ENCODE measurements at regions not wholly inside any gene's neighbourhood (a gene's known extent, or its start where the extent isn't known, plus 50 kb on each side); places are given as distances from the start of the nearest gene placed in this dataset.

- Histone ChIP-seq H2AFZ (ENCODE audit: low read depth, low read length) (no peak overlapping the region), H3K9ac (ENCODE audit: low read length) (no peak overlapping the region), H3K9me3 (ENCODE audit: insufficient read depth, low read length) (no peaks in the 10 kb centered on the region), H3K36me3 (replicated peaks; ENCODE audit: low read depth, low read length) (no peaks in the 10 kb centered on the region), H3K4me2 (ENCODE audit: low read length) (no peak overlapping the region), H3K27ac (ENCODE audit: low read length) (no peak overlapping the region), H3K4me3 (ENCODE audit: low read length) (no peak overlapping the region), H3K4me1 (ENCODE audit: low read length) (peaks cover 16% of the 10 kb centered on the region), H3K79me2 (ENCODE audit: low read length) (no peaks in the 10 kb centered on the region), H4K20me1 (ENCODE audit: insufficient read depth, low read length) (no peaks in the 10 kb centered on the region), H3K27me3 (ENCODE audit: low read depth, low read length) (peaks cover 1% of the 10 kb centered on the region; the same call in 1 of the 2 replicates)
- TF ChIP-seq, protein P1, sequence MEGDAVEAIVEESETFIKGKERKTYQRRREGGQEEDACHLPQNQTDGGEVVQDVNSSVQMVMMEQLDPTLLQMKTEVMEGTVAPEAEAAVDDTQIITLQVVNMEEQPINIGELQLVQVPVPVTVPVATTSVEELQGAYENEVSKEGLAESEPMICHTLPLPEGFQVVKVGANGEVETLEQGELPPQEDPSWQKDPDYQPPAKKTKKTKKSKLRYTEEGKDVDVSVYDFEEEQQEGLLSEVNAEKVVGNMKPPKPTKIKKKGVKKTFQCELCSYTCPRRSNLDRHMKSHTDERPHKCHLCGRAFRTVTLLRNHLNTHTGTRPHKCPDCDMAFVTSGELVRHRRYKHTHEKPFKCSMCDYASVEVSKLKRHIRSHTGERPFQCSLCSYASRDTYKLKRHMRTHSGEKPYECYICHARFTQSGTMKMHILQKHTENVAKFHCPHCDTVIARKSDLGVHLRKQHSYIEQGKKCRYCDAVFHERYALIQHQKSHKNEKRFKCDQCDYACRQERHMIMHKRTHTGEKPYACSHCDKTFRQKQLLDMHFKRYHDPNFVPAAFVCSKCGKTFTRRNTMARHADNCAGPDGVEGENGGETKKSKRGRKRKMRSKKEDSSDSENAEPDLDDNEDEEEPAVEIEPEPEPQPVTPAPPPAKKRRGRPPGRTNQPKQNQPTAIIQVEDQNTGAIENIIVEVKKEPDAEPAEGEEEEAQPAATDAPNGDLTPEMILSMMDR (IDR thresholded peaks at IDR 0.05; ENCODE audit: low read depth, low read length) = no peak
- TF ChIP-seq EZH2phosphoT487 (IDR thresholded peaks at IDR 0.05; ENCODE audit: low read depth) = no peak
These were observed 327.3 kb downstream of the PTEN start for GRCh38 chr10:88190540-88191235.

DNA sequence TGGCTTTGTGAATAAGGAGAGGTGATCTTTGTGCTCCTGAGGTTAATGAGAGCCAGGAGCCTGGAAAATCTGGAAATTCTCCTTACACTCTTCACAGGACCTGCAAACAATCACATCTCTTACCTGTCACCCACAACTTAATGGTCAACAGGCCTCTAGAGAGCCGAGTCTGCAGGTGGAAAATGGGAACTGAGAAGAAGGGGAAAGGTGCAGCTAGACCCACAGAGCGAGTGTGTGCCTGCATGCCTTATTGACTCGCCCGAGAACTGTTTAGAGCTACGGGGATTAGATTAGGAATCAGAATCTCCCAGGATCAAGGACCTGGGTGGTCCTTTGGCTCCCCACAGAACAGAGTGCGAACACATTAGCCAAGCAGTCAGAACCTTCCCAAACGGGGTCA lies 329.6 kb downstream of the PTEN start:
- peak overlapping the region; percentile 74 for H3K4me2 ChIP-seq (ENCODE audit: low read length)
- TF ChIP-seq EZH2phosphoT487 (IDR thresholded peaks at IDR 0.05; ENCODE audit: low read depth) = no peak
- TF ChIP-seq, protein P1 (IDR thresholded peaks at IDR 0.05; ENCODE audit: low read depth, low read length) = no peak

GRCh38 chr10:88194041-88194887 lies 330.8 kb downstream of the PTEN start:
- Histone ChIP-seq H3K79me2 (ENCODE audit: low read length) (no peaks in the 10 kb centered on the region), H3K9ac (ENCODE audit: low read length) (no peak overlapping the region), H3K4me3 (ENCODE audit: low read length) (no peak overlapping the region), H2AFZ (ENCODE audit: low read depth, low read length) (no peak overlapping the region), H3K9me3 (ENCODE audit: insufficient read depth, low read length) (no peaks in the 10 kb centered on the region), H4K20me1 (ENCODE audit: insufficient read depth, low read length) (no peaks in the 10 kb centered on the region), H3K4me2 (ENCODE audit: low read length) (no peak overlapping the region), H3K4me1 (ENCODE audit: low read length) (peaks cover 16% of the 10 kb centered on the region), H3K36me3 (replicated peaks; ENCODE audit: low read depth, low read length) (no peaks in the 10 kb centered on the region), H3K27me3 (ENCODE audit: low read depth, low read length) (peaks cover 3% of the 10 kb centered on the region; the same call in 1 of the 2 replicates), H3K27ac (ENCODE audit: low read length) (no peak overlapping the region)
- TF ChIP-seq, protein P1 (IDR thresholded peaks at IDR 0.05; ENCODE audit: low read depth, low read length) = no peak
- TF ChIP-seq EZH2phosphoT487 (IDR thresholded peaks at IDR 0.05; ENCODE audit: low read depth) = no peak

More for the DNA sequence above, 329.6 kb downstream of the PTEN start:
- Histone ChIP-seq H3K27ac (ENCODE audit: low read length) (no peak overlapping the region), H4K20me1 (ENCODE audit: insufficient read depth, low read length) (no peaks in the 10 kb centered on the region), H3K27me3 (ENCODE audit: low read depth, low read length) (peaks cover 3% of the 10 kb centered on the region; the same call in 1 of the 2 replicates), H3K36me3 (replicated peaks; ENCODE audit: low read depth, low read length) (no peaks in the 10 kb centered on the region), H2AFZ (ENCODE audit: low read depth, low read length) (no peak overlapping the region), H3K79me2 (ENCODE audit: low read length) (no peaks in the 10 kb centered on the region), H3K9me3 (ENCODE audit: insufficient read depth, low read length) (no peaks in the 10 kb centered on the region), H3K4me3 (ENCODE audit: low read length) (peak overlapping the region; percentile 61), H3K4me1 (ENCODE audit: low read length) (peaks cover 16% of the 10 kb centered on the region), H3K9ac (ENCODE audit: low read length) (no peak overlapping the region)

- TF ChIP-seq EZH2phosphoT487 (IDR thresholded peaks at IDR 0.05; ENCODE audit: low read depth) = no peak
- TF ChIP-seq, protein P1 (IDR thresholded peaks at IDR 0.05; ENCODE audit: low read depth, low read length) = no peak
- H3K27me3 ChIP-seq (ENCODE audit: low read depth, low read length) = peaks cover 3% of the 10 kb centered on the region; the same call in 1 of the 2 replicates
- H2AFZ ChIP-seq (ENCODE audit: low read depth, low read length) = no peak overlapping the region
- H3K4me3 ChIP-seq (ENCODE audit: low read length) = no peak overlapping the region
- H3K36me3 ChIP-seq (replicated peaks; ENCODE audit: low read depth, low read length) = no peaks in the 10 kb centered on the region
- no peak overlapping the region for H3K4me2 ChIP-seq (ENCODE audit: low read length)
- H3K79me2 ChIP-seq (ENCODE audit: low read length) = no peaks in the 10 kb centered on the region
- H3K4me1 ChIP-seq (ENCODE audit: low read length) = peaks cover 16% of the 10 kb centered on the region
- no peaks in the 10 kb centered on the region for H4K20me1 ChIP-seq (ENCODE audit: insufficient read depth, low read length)
- no peak overlapping the region for H3K9ac ChIP-seq (ENCODE audit: low read length)
- H3K9me3 ChIP-seq (ENCODE audit: insufficient read depth, low read length) = no peaks in the 10 kb centered on the region
- H3K27ac ChIP-seq (ENCODE audit: low read length) = no peak overlapping the region
These were observed 331.5 kb downstream of the PTEN start for GRCh38 chr10:88194961-88195367.
